A549 (cell line): ENCODE measurements at regions not wholly inside any gene's neighbourhood (a gene's known extent, or its start where the extent isn't known, plus 50 kb on each side); places are given as distances from the start of the nearest gene placed in this dataset.
"Not testable (repeated sequence)": the region's sequence is repeated elsewhere in the genome, so short reads cannot be mapped to it uniquely, and the experiment has no call there.

ENCODE experiments used
- ATAC-seq, 2 experiments: fragments of 200-7000 bp in 1 of 2; fragments of >200 bp in 1 of 2; cut with Nextera tagmentation in 1 of 2; cut with Tn5 transposase in 1 of 2; 3 replicates each; pipeline versions ENCODE4 v1.8.0 to v1.9.1; 2018 to 2020; ENCODE audit warnings: mild to moderate bottlenecking in 1 of 2, moderate library complexity in 1 of 2
- CTCF ChIA-PET: fragments of 300-600 bp; sonication (Branson Sonifier 250); formaldehyde crosslinking; extraction: SDS; loops from one replicate; lab custom pipeline; 2021; ENCODE audit warnings: antibody characterized with exemption, inconsistent platforms; lab: Yijun Ruan, JAX
- POLR2A ChIA-PET: fragments of 350-600 bp; formaldehyde crosslinking; extraction: SDS; loops from one replicate; lab custom pipeline; 2021; ENCODE audit warnings: antibody characterized with exemption, inconsistent platforms; lab: Yijun Ruan, JAX
- DNase-seq, 2 experiments: peaks; one replicate each; pipeline versions ENCODE4 v3.0.0 to v3.0.0-alpha.2; 2011 to 2016; ENCODE audit warnings: low read depth in 1 of 2, low spot score in 1 of 2
- FAIRE-seq: peaks from 2 replicates; lab custom pipeline; 2011; peaks lifted over from hg19 to GRCh38; lab: Jason Lieb, UNC
- H3K27ac ChIP-seq, 2 experiments: fragments of >200 bp; sonication (Bioruptor Twin); formaldehyde crosslinking; 3 replicates each; pipeline ENCODE4 v1.5.1; 2016 to 2017
- H3K4me1 ChIP-seq: fragments of >200 bp; sonication (Bioruptor Twin); formaldehyde crosslinking; 3 replicates; pipeline ENCODE4 v1.6.1; 2016
- H3K4me2 ChIP-seq: fragments of >200 bp; sonication (Bioruptor Twin); formaldehyde crosslinking; 3 replicates; pipeline ENCODE4 v1.6.1; 2016
- H3K4me3 ChIP-seq: fragments of >200 bp; sonication (Bioruptor Twin); formaldehyde crosslinking; 3 replicates; pipeline ENCODE4 v1.5.1; 2016
- H3K9me3 ChIP-seq: fragments of >200 bp; sonication (Bioruptor Twin); formaldehyde crosslinking; 3 replicates; pipeline ENCODE4 v1.6.1; 2016
- CBX2 ChIP-seq: fragments of 200-600 bp; sonication (generic); IDR thresholded peaks from 2 replicates; pipeline ENCODE4 v1.6.1; 2016; ENCODE audit warnings: low read depth, mild to moderate bottlenecking, borderline replicate concordance
- ESRRA ChIP-seq: fragments of 150-350 bp; IDR thresholded peaks from 2 replicates; pipeline ENCODE4 v1.6.1; 2014; ENCODE audit warnings: mild to moderate bottlenecking, low read length, borderline replicate concordance
- HOXA7 ChIP-seq: fragments of 250-450 bp; sonication (Bioruptor Pico); IDR thresholded peaks from 2 replicates; pipeline ENCODE4 v1.5.0; 2020; ENCODE audit warnings: mild to moderate bottlenecking, moderate library complexity
- HOXB5 ChIP-seq: fragments of 250-450 bp; sonication (Bioruptor Pico); IDR thresholded peaks from 2 replicates; pipeline ENCODE4 v1.5.0; 2020; ENCODE audit warnings: mild to moderate bottlenecking, moderate library complexity
- JUN ChIP-seq, 2 experiments: fragments of >200 bp; sonication (Bioruptor Twin); formaldehyde crosslinking; IDR thresholded peaks; 2 replicates in 1 of 2; 3 replicates in 1 of 2; pipeline ENCODE4 v1.6.1; 2016 to 2017
- JUNB ChIP-seq: fragments of >200 bp; sonication (Bioruptor Twin); formaldehyde crosslinking; IDR thresholded peaks from 2 replicates; pipeline ENCODE4 v1.6.1; 2016
- MAFK ChIP-seq: fragments of 450-650 bp; IDR thresholded peaks from 2 replicates; pipeline ENCODE4 v1.6.1; 2014; ENCODE audit not compliant: partially characterized antibody
- RARB ChIP-seq: fragments of 250-450 bp; sonication (Bioruptor Pico); IDR thresholded peaks from 2 replicates; pipeline ENCODE4 v1.8.0; 2021; ENCODE audit warnings: mild to moderate bottlenecking, moderate library complexity
- RCOR1 ChIP-seq: fragments of 150-350 bp; IDR thresholded peaks from 2 replicates; pipeline ENCODE4 v1.6.1; 2014; ENCODE audit warnings: antibody characterized with exemption, low read length, low read depth
- TP53 ChIP-seq: fragments of 250-450 bp; sonication (Bioruptor Pico); IDR thresholded peaks from 2 replicates; pipeline ENCODE4 v1.5.0; 2021; ENCODE audit warnings: mild to moderate bottlenecking, moderate library complexity
- ZSCAN20 ChIP-seq: fragments of 250-450 bp; sonication (Bioruptor Pico); IDR thresholded peaks from 2 replicates; pipeline ENCODE4 v1.8.0; 2022; ENCODE audit warnings: mild to moderate bottlenecking, moderate library complexity
- WGBS: methylation state at CpG from one replicate; pipeline ENCODE4 v1.1.6; 2017; ENCODE audit errors: missing lambda C conversion rate; 5-methylcytosine and 5-hydroxymethylcytosine counted together
- TF ChIP-seq, protein P1 (sequence below): fragments of 450-650 bp; IDR thresholded peaks from 2 replicates; pipeline ENCODE4 v1.6.1; 2014; ENCODE audit warnings: antibody characterized with exemption
- TF ChIP-seq, protein P2 (sequence below): fragments of >200 bp; sonication (Bioruptor Twin); formaldehyde crosslinking; IDR thresholded peaks from 2 replicates; pipeline ENCODE4 v1.6.1; 2016
- TF ChIP-seq, protein P3 (sequence below): fragments of >200 bp; sonication (Bioruptor Twin); formaldehyde crosslinking; IDR thresholded peaks from 3 replicates; pipeline ENCODE4 v1.5.1; 2016
- TF ChIP-seq, protein P4 (sequence below): fragments of 250-450 bp; sonication (Bioruptor Pico); IDR thresholded peaks from 2 replicates; pipeline ENCODE4 v1.5.0; 2021; ENCODE audit warnings: mild to moderate bottlenecking, moderate library complexity, borderline replicate concordance
- TF ChIP-seq, protein P5 (sequence below): fragments of >200 bp; sonication (Bioruptor Twin); formaldehyde crosslinking; IDR thresholded peaks from 3 replicates; pipeline ENCODE4 v1.6.1; 2016

DNA sequence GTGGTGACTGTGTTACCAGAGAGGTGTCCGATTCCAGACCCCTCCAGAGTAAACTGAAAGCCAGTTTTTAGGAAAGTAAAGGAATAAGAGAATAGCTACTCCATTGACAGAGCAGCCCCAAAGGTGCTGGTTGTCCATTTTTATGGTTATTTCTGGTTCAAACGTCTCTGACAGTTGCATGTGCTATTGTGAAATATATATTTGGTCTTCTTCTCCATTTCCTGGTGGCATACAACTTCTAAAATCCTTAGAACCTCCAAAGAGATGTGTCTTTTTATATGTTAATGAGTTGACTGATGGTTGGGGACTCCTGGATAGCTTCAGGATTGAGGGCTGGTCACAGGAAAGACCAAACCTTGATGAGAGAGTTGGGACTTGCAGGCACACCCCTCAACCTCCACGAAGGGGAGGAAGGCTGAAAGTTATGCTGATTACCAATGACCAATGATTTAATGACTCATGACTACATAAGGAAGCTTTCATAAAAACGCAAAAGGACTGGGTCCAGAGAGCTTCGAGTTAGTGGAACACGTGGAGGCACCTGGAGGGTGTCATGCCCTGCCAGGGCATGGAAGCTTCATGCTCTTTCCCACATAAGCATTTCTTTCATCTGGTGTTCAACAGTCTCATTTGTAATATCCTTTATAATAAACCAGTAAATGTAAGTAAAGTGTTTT, 100.7 kb downstream of the SLC16A1 start:
- DNase-seq (no peak), ATAC-seq (no peak), FAIRE-seq (no peak)
- Histone ChIP-seq H3K4me2 (peak overlapping the region; percentile 53; the same call in 2 of the 3 replicates), H3K27ac (no peak overlapping the region), H3K4me1 (no peaks in the 10 kb centered on the region), H3K9me3 (no peaks in the 10 kb centered on the region), H3K4me3 (no peak overlapping the region)
- ChIA-PET CTCF (interaction anchor here (1.0 to 1.2 kb wide), 2 partner anchors 25 to 101 kb away, joined by 3 read pairs; partner anchors contain the start of gene SLC16A1), POLR2A (no interaction called here)
- WGBS: 59% methylated on average over 6 of the region's 6 CpGs
- TF ChIP-seq TP53 (no peak), ESRRA (no peak)

DNA sequence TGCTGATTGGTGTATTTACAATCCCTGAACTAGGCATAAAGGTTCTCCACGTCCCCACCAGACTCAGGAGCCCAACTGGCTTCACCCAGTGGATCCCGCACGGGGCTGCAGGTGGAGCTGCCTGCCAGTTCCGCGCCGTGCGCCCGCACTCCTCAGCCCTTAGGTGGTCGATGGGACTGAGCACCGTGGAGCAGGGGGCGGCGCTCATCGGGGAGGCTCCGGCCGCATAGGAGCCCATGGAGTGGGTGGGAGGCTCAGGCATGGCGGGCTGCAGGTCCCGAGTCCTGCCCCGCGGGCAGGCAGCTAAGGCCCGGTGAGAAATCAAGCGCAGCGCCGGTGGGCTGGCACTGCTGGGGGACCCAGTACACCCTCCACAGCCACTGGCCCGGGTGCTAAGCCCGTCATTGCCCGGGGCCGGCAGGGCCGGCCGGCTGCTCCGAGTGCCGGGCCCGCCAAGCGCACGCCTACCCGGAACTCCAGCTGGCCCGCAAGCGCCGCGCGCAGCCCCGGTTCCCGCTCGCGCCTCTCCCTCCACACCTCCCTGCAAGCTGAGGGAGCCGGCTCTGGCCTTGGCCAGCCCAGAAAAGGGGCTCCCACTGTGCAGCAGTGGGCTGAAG, 101.5 kb downstream of the SLC16A1 start:
- H3K4me2 ChIP-seq: peak overlapping the region; percentile 53; the same call in 2 of the 3 replicates
- POLR2A ChIA-PET, DNase-seq, FAIRE-seq, ATAC-seq, H3K9me3 ChIP-seq, H3K4me1 ChIP-seq: not testable (repeated sequence)
- H3K4me3 ChIP-seq: 0 out of 3 replicates have a peak overlapping the region, but pooled peaks have one; percentile 29
- CTCF ChIA-PET: interaction anchor here (1.0 to 1.2 kb wide), 2 partner anchors 26 to 102 kb away, joined by 3 read pairs; partner anchors contain the start of gene SLC16A1
- no CpG with 5 or more reads among the region's 45 CpGs for WGBS
- H3K27ac ChIP-seq: peak overlapping the region in 1 of 2 experiments; percentile 63; a peak in 2 of 6 replicates

DNA sequence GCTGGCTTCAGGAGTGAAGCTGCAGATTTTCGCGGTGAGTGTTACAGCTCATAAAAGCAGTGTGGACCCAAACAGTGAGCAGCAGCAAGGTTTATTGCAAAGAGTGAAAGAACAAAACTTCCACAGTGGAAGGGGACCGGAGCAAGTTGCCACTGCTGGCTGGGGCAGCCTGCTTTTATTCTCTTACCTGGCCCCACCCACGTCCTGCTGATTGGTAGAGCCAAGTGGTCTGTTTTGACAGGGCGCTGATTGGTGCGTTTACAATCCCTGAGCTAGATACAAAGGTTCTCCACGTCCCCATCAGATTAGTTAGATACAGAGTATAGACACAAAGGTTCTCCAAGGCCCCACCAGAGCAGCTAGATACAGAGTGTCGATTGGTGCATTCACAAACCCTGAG, 102.1 kb downstream of the SLC16A1 start:
- H3K4me2 ChIP-seq, DNase-seq, POLR2A ChIA-PET, ATAC-seq, H3K4me1 ChIP-seq, H3K4me3 ChIP-seq, FAIRE-seq, H3K27ac ChIP-seq, H3K9me3 ChIP-seq: not testable (repeated sequence)
- CTCF ChIA-PET: interaction anchor here (1.2 kb wide), 1 partner anchor 102 kb away, joined by 3 read pairs; the partner anchor contains the start of gene SLC16A1
- WGBS: 93% methylated on average over 8 of the region's 8 CpGs

DNA sequence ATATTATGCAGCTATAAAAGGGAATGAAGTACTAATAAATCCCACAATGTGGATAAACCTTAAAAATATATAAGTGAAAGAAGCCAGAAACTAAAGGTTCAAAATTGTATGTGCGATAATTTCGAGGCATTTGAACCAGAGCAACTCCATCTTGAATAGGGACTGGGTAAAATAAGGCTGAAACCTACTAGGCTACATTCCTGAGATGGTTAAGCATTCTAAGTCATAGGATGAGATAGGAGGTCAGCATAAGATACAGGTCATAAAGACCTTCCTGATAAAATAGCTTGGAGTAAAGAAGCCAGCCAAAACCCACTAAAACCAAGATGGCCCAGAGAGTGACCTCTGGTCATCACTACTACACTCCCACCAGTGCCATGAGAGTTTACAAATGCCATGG, 103.1 kb downstream of the SLC16A1 start:
- POLR2A ChIA-PET: no interaction called here
- FAIRE-seq (no peak), DNase-seq (no peak), ATAC-seq (no peak)
- no peaks in the 10 kb centered on the region for H3K9me3 ChIP-seq
- no peak overlapping the region for H3K4me2 ChIP-seq
- 75% methylated on average over 2 of the region's 2 CpGs for WGBS
- no peaks in the 10 kb centered on the region for H3K4me1 ChIP-seq
- H3K27ac ChIP-seq: no peak overlapping the region
- CTCF ChIA-PET: no interaction called here
- no peak overlapping the region for H3K4me3 ChIP-seq
- TF ChIP-seq RARB (CRISPR knock-in tag) (no peak), JUNB (no peak), ZSCAN20 (CRISPR knock-in tag) (no peak), RCOR1 (no peak), HOXA7 (no peak), JUN (IDR thresholded peaks at IDR 0.05) (no peak), MAFK (no peak), HOXB5 (no peak), ESRRA (no peak), CBX2 (no peak)
- TF ChIP-seq, protein P1, sequence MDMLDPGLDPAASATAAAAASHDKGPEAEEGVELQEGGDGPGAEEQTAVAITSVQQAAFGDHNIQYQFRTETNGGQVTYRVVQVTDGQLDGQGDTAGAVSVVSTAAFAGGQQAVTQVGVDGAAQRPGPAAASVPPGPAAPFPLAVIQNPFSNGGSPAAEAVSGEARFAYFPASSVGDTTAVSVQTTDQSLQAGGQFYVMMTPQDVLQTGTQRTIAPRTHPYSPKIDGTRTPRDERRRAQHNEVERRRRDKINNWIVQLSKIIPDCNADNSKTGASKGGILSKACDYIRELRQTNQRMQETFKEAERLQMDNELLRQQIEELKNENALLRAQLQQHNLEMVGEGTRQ: no peak
- TF ChIP-seq, protein P2, sequence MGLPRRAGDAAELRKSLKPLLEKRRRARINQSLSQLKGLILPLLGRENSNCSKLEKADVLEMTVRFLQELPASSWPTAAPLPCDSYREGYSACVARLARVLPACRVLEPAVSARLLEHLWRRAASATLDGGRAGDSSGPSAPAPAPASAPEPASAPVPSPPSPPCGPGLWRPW: no peak
- TF ChIP-seq, protein P3, sequence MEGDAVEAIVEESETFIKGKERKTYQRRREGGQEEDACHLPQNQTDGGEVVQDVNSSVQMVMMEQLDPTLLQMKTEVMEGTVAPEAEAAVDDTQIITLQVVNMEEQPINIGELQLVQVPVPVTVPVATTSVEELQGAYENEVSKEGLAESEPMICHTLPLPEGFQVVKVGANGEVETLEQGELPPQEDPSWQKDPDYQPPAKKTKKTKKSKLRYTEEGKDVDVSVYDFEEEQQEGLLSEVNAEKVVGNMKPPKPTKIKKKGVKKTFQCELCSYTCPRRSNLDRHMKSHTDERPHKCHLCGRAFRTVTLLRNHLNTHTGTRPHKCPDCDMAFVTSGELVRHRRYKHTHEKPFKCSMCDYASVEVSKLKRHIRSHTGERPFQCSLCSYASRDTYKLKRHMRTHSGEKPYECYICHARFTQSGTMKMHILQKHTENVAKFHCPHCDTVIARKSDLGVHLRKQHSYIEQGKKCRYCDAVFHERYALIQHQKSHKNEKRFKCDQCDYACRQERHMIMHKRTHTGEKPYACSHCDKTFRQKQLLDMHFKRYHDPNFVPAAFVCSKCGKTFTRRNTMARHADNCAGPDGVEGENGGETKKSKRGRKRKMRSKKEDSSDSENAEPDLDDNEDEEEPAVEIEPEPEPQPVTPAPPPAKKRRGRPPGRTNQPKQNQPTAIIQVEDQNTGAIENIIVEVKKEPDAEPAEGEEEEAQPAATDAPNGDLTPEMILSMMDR: no peak
- TF ChIP-seq, protein P4, sequence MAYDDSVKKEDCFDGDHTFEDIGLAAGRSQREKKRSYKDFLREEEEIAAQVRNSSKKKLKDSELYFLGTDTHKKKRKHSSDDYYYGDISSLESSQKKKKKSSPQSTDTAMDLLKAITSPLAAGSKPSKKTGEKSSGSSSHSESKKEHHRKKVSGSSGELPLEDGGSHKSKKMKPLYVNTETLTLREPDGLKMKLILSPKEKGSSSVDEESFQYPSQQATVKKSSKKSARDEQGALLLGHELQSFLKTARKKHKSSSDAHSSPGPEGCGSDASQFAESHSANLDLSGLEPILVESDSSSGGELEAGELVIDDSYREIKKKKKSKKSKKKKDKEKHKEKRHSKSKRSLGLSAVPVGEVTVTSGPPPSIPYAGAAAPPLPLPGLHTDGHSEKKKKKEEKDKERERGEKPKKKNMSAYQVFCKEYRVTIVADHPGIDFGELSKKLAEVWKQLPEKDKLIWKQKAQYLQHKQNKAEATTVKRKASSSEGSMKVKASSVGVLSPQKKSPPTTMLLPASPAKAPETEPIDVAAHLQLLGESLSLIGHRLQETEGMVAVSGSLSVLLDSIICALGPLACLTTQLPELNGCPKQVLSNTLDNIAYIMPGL: no peak
- TF ChIP-seq, protein P5, sequence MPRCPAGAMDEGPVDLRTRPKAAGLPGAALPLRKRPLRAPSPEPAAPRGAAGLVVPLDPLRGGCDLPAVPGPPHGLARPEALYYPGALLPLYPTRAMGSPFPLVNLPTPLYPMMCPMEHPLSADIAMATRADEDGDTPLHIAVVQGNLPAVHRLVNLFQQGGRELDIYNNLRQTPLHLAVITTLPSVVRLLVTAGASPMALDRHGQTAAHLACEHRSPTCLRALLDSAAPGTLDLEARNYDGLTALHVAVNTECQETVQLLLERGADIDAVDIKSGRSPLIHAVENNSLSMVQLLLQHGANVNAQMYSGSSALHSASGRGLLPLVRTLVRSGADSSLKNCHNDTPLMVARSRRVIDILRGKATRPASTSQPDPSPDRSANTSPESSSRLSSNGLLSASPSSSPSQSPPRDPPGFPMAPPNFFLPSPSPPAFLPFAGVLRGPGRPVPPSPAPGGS: no peak
